Breast epithelium (tissue), 3 donors: ENCODE measurements at regions not wholly inside any gene's neighbourhood (a gene's known extent, or its start where the extent isn't known, plus 50 kb on each side); places are given as distances from the start of the nearest gene placed in this dataset.

Experiments
- CTCF ChIP-seq, 3 donors: fragments of 450-650 bp; IDR thresholded peaks; one replicate each; pipeline ENCODE4 v1.5.1; 2016 to 2017; ENCODE audit warnings: antibody characterized with exemption in 3 of 3, mild to moderate bottlenecking in 3 of 3, moderate library complexity in 3 of 3
- POLR2A ChIP-seq: fragments of 450-650 bp; IDR thresholded peaks from one replicate; pipeline ENCODE4 v1.6.1; 2016; ENCODE audit warnings: antibody characterized with exemption, mild to moderate bottlenecking, moderate library complexity
- POLR2AphosphoS5 ChIP-seq, 3 donors: sonication (generic); formaldehyde crosslinking; IDR thresholded peaks; one replicate each; pipeline ENCODE4 v1.6.1; 2017; ENCODE audit warnings: antibody characterized with exemption in 3 of 3

- no peak for TF ChIP-seq CTCF (IDR thresholded peaks at IDR 0.05)
- no peak for TF ChIP-seq POLR2A
- no peak for TF ChIP-seq POLR2AphosphoS5 (IDR thresholded peaks at IDR 0.05)
These were observed 69.6 kb upstream of the PRMT8 start for GRCh38 chr12:3421191-3421978.
